HG03066 (cell line): ENCODE measurements at regions not wholly inside any gene's neighbourhood (a gene's known extent, or its start where the extent isn't known, plus 50 kb on each side); places are given as distances from the start of the nearest gene placed in this dataset.
"Not testable (repeated sequence)": the region's sequence is repeated elsewhere in the genome, so short reads cannot be mapped to it uniquely, and the experiment has no call there.

Experiments
- ATAC-seq: cut with Tn5 transposase; IDR thresholded peaks from one replicate; pipeline ENCODE4 v1.9.1; 2021; ENCODE audit warnings: low read depth; ENCODE audit not compliant: unreplicated experiment

- no peak for ATAC-seq
Measured at GRCh38 chr7:115229401-115230105, 307.7 kb downstream of the MDFIC start.

- ATAC-seq = no peak
Measured at GRCh38 chr7:115227473-115228235, 305.8 kb downstream of the MDFIC start.

- no peak for ATAC-seq
Measured at GRCh38 chr7:115226410-115226809, 304.5 kb downstream of the MDFIC start.

- ATAC-seq = no peak
Measured at GRCh38 chr7:115224922-115225321, 303.0 kb downstream of the MDFIC start.

- ATAC-seq = no peak
Measured at GRCh38 chr7:115223959-115224358, 302.1 kb downstream of the MDFIC start.

GRCh38 chr7:115221456-115221855 lies 299.6 kb downstream of the MDFIC start:
- ATAC-seq = no peak

GRCh38 chr7:115218076-115218475 lies 296.2 kb downstream of the MDFIC start:
- ATAC-seq = no peak

GRCh38 chr7:115217373-115217772 lies 295.5 kb downstream of the MDFIC start:
- no peak for ATAC-seq

- no peak for ATAC-seq
Measured at GRCh38 chr7:115216652-115217051, 294.8 kb downstream of the MDFIC start.

- no peak for ATAC-seq
Measured at GRCh38 chr7:115211171-115211570, 289.3 kb downstream of the MDFIC start.

GRCh38 chr7:115210552-115210951 lies 288.7 kb downstream of the MDFIC start:
- no peak for ATAC-seq

GRCh38 chr7:115208710-115209560 lies 287.0 kb downstream of the MDFIC start:
- ATAC-seq = no peak

GRCh38 chr7:115206374-115206773 lies 284.5 kb downstream of the MDFIC start:
- not testable (repeated sequence) for ATAC-seq

- ATAC-seq = no peak
Measured at GRCh38 chr7:115198143-115198542, 276.2 kb downstream of the MDFIC start.

GRCh38 chr7:115195208-115195607 lies 273.3 kb downstream of the MDFIC start:
- ATAC-seq = no peak

GRCh38 chr7:115191526-115191925 lies 269.6 kb downstream of the MDFIC start:
- ATAC-seq = no peak

GRCh38 chr7:115183431-115184057 lies 261.6 kb downstream of the MDFIC start:
- ATAC-seq = no peak

- no peak for ATAC-seq
Measured at GRCh38 chr7:115178835-115179234, 256.9 kb downstream of the MDFIC start.

- ATAC-seq = no peak
Measured at GRCh38 chr7:115177823-115178222, 255.9 kb downstream of the MDFIC start.

- no peak for ATAC-seq
Measured at GRCh38 chr7:115177103-115177502, 255.2 kb downstream of the MDFIC start.

GRCh38 chr7:115172397-115172796 lies 250.5 kb downstream of the MDFIC start:
- not testable (repeated sequence) for ATAC-seq
